ENCODE measurements at regions not wholly inside any gene's neighbourhood (a gene's known extent, or its start where the extent isn't known, plus 50 kb on each side); places are given as distances from the start of the nearest gene placed in this dataset.

- H3K36me3 ChIP-seq (ENCODE audit: low read depth), result no peaks in the 10 kb centered on the region
- H3K4me3 ChIP-seq, result no peak overlapping the region
- ChIA-PET POLR2A (ENCODE audit: unreplicated experiment) (no interaction called here), CTCF (no interaction called here)
- no TSS peak for BruUV-seq (replicated peaks)
- H3K79me2 ChIP-seq (ENCODE audit: low read depth), result no peaks in the 10 kb centered on the region
- no peaks in the 10 kb centered on the region for H3F3A ChIP-seq (ENCODE audit: insufficient read depth, low read depth)
- no peaks in the 10 kb centered on the region for H3K27me3 ChIP-seq (ENCODE audit: insufficient read depth, low read depth)
- no peak for DNase-seq
- no peaks in the 10 kb centered on the region for H4K20me1 ChIP-seq (ENCODE audit: insufficient read depth)
- H2AFZ ChIP-seq, result no peak overlapping the region
- no peaks in the 10 kb centered on the region for H3K9me2 ChIP-seq (ENCODE audit: insufficient read depth)
- H3K4me2 ChIP-seq, result no peak overlapping the region
- TF ChIP-seq CTCF (conservative IDR thresholded peaks at IDR 0.05) (no peak), EZH2 (IDR thresholded peaks at IDR 0.05; ENCODE audit: low read depth) (no peak)
- no peak overlapping the region for H3K27ac ChIP-seq
- H3K9me3 ChIP-seq (ENCODE audit: insufficient read depth, low read depth), result no peaks in the 10 kb centered on the region
- intact Hi-C loops (cut with micrococcal nuclease; ENCODE audit: unreplicated experiment), result no loop called here
- no peaks in the 10 kb centered on the region for H3K4me1 ChIP-seq (replicated peaks; ENCODE audit: insufficient read depth)
These were observed 945.1 kb downstream of the EPHA3 start for GRCh38 chr3:90052425-90052950.

- H3K36me3 ChIP-seq (ENCODE audit: low read depth), result no peaks in the 10 kb centered on the region
- no peak overlapping the region for H3K4me2 ChIP-seq
- H3K9me3 ChIP-seq (ENCODE audit: insufficient read depth, low read depth), result no peaks in the 10 kb centered on the region
- TF ChIP-seq CTCF (conservative IDR thresholded peaks at IDR 0.05) (no peak), EZH2 (IDR thresholded peaks at IDR 0.05; ENCODE audit: low read depth) (no peak)
- BruUV-seq (replicated peaks), result no TSS peak
- H3K4me1 ChIP-seq (replicated peaks; ENCODE audit: insufficient read depth), result no peaks in the 10 kb centered on the region
- POLR2A ChIA-PET (ENCODE audit: unreplicated experiment), result no interaction called here
- intact Hi-C loops (cut with micrococcal nuclease; ENCODE audit: unreplicated experiment), result no loop called here
- no peaks in the 10 kb centered on the region for H4K20me1 ChIP-seq (ENCODE audit: insufficient read depth)
- H2AFZ ChIP-seq, result no peak overlapping the region
- H3K9me2 ChIP-seq (ENCODE audit: insufficient read depth), result no peaks in the 10 kb centered on the region
- no peak overlapping the region for H3K4me3 ChIP-seq
- H3K79me2 ChIP-seq (ENCODE audit: low read depth), result no peaks in the 10 kb centered on the region
- CTCF ChIA-PET, result no interaction called here
- DNase-seq, result no peak
- no peak overlapping the region for H3K27ac ChIP-seq
- H3F3A ChIP-seq (ENCODE audit: insufficient read depth, low read depth), result no peaks in the 10 kb centered on the region
- H3K27me3 ChIP-seq (ENCODE audit: insufficient read depth, low read depth), result no peaks in the 10 kb centered on the region
These were observed 946.9 kb downstream of the EPHA3 start for GRCh38 chr3:90054311-90054710.

GRCh38 chr3:90055666-90056065 is 948.2 kb downstream of the EPHA3 start:
- ChIA-PET CTCF (no interaction called here), POLR2A (ENCODE audit: unreplicated experiment) (no interaction called here)
- Histone ChIP-seq H3K4me2 (no peak overlapping the region), H4K20me1 (ENCODE audit: insufficient read depth) (no peaks in the 10 kb centered on the region), H3K36me3 (ENCODE audit: low read depth) (no peaks in the 10 kb centered on the region), H3K27ac (no peak overlapping the region), H3K4me1 (replicated peaks; ENCODE audit: insufficient read depth) (no peaks in the 10 kb centered on the region), H3K9me2 (ENCODE audit: insufficient read depth) (no peaks in the 10 kb centered on the region), H3K27me3 (ENCODE audit: insufficient read depth, low read depth) (no peaks in the 10 kb centered on the region), H2AFZ (no peak overlapping the region), H3K79me2 (ENCODE audit: low read depth) (no peaks in the 10 kb centered on the region), H3K9me3 (ENCODE audit: insufficient read depth, low read depth) (no peaks in the 10 kb centered on the region), H3K4me3 (no peak overlapping the region), H3F3A (ENCODE audit: insufficient read depth, low read depth) (no peaks in the 10 kb centered on the region)
- no peak for DNase-seq
- TF ChIP-seq EZH2 (IDR thresholded peaks at IDR 0.05; ENCODE audit: low read depth) (no peak), CTCF (conservative IDR thresholded peaks at IDR 0.05) (no peak)
- BruUV-seq (replicated peaks), result no TSS peak
- intact Hi-C loops (cut with micrococcal nuclease; ENCODE audit: unreplicated experiment), result no loop called here
